ENCODE measurements at regions not wholly inside any gene's neighbourhood (a gene's known extent, or its start where the extent isn't known, plus 50 kb on each side); places are given as distances from the start of the nearest gene placed in this dataset.

DNA sequence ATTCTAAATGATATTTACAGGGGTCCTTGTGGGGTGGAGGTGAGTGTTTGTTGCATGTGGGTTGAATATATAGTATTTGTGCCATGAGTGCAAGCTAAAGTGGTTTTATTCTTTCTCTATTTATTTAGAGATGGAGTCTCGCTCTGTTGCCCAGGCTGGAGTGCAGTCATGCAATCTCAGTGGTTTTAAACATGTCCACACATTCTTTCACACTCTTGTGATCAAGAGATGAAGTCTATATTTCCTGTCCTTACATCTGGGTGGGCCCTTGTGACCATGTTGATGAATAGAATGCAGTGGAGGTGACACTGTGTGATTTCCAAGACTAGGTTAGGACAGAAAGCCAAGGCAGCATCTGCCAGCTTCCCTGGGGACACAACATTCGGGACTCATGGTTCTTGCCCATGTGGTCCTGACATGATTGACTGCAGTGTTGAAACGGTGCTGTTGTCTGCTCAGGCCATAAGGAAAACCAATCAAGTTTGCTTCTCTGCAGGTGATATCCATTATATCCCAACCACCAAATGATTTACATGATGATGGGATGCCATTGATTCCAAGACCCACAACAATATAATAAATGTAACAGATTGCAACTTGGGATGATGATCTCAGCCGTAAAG, 172.6 kb downstream of the SUDS3 start:
- no peaks in the 10 kb centered on the region for H3K36me3 ChIP-seq
- H3K27me3 ChIP-seq, result no peaks in the 10 kb centered on the region
- H3K4me1 ChIP-seq, result no peaks in the 10 kb centered on the region
- WGBS, 4 donors, result 65 to 78% (median 74%) methylated on average over 4 of the region's 4 CpGs
- DNase-seq (no peak), ATAC-seq (no peak)
- H3K4me3 ChIP-seq, result no peak overlapping the region
- TF ChIP-seq POLR2A (IDR thresholded peaks at IDR 0.05), result no peak
- intact Hi-C loops (cut with DNase I), result no loop called here
- no peak overlapping the region for H3K27ac ChIP-seq
- peaks cover 0 to 13% (median 5%) of the 10 kb centered on the region in 12 donors for H3K9me3 ChIP-seq

- ATAC-seq (no peak), DNase-seq (no peak)
- TF ChIP-seq POLR2A (IDR thresholded peaks at IDR 0.05), result no peak
- no peak for TF ChIP-seq CTCF (IDR thresholded peaks at IDR 0.05)
- 53 to 72% (median 63%) methylated on average over 8 of the region's 8 CpGs for WGBS, 4 donors
- H3K9me3 ChIP-seq, result peaks cover 0 to 13% (median 5%) of the 10 kb centered on the region in 12 donors
- H3K4me1 ChIP-seq, result no peaks in the 10 kb centered on the region
- H3K27me3 ChIP-seq, result no peaks in the 10 kb centered on the region
- no peaks in the 10 kb centered on the region for H3K36me3 ChIP-seq
- no peak overlapping the region for H3K27ac ChIP-seq
- intact Hi-C loops (cut with DNase I), result no loop called here
- H3K4me3 ChIP-seq, result no peak overlapping the region
Measured at GRCh38 chr12:118549510-118549980, 173.2 kb downstream of the SUDS3 start.

GRCh38 chr12:118553856-118554504, 177.6 kb downstream of the SUDS3 start:
- intact Hi-C loops (cut with DNase I), result no loop called here
- ATAC-seq (no peak), DNase-seq (no peak)
- no peaks in the 10 kb centered on the region for H3K36me3 ChIP-seq
- no peaks in the 10 kb centered on the region for H3K9me3 ChIP-seq
- 60 to 72% (median 67%) methylated on average over 5 of the region's 5 CpGs for WGBS, 4 donors
- no peaks in the 10 kb centered on the region for H3K27me3 ChIP-seq
- H3K4me1 ChIP-seq, result no peaks in the 10 kb centered on the region
- no peak overlapping the region for H3K4me3 ChIP-seq
- TF ChIP-seq CTCF (IDR thresholded peaks at IDR 0.05) (no peak), POLR2A (IDR thresholded peaks at IDR 0.05) (no peak)
- H3K27ac ChIP-seq, result no peak overlapping the region

DNA sequence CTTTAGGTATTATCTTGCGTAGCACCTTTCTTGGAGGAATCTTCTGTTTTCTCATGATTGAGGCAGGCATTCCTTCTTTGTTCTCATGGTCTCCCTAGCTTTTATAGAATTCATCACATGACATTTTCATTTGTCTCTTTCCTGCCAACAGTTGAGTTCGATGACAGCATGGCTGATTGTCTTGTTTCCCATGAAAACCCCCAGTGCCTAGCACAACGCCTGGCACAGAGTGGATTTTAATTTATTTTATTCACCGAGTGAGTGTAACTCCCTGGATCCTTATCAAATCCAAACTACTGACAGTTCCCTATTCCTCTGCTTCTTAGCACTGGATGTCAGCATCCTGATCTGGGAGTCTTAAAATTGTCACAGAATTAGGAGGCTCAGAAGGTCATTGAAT, 182.6 kb downstream of the SUDS3 start:
- Histone ChIP-seq H3K4me3 (no peak overlapping the region), H3K4me1 (peaks cover 0 to 10% (median 0%) of the 10 kb centered on the region in 12 donors), H3K36me3 (no peaks in the 10 kb centered on the region), H3K27me3 (no peaks in the 10 kb centered on the region), H3K27ac (no peak overlapping the region), H3K9me3 (no peaks in the 10 kb centered on the region)
- no peak for ATAC-seq
- TF ChIP-seq CTCF (IDR thresholded peaks at IDR 0.05) (no peak), POLR2A (IDR thresholded peaks at IDR 0.05) (no peak)
- no peak for DNase-seq
- intact Hi-C loops (cut with DNase I), result loop anchor here in 1 of 10 donors (2.0 kb wide), 1 partner anchor 16 kb away; no protein-coding TSS in a partner anchor
- 56 to 63% (median 57%) methylated on average over 4 of the region's 4 CpGs for WGBS, 4 donors
